Lung (tissue), 11 donors: ENCODE measurements at regions not wholly inside any gene's neighbourhood (a gene's known extent, or its start where the extent isn't known, plus 50 kb on each side); places are given as distances from the start of the nearest gene placed in this dataset.

Experiments
- ATAC-seq: fragments of 200-7000 bp; cut with Tn5 transposase; one replicate; pipeline ENCODE4 v1.9.1; 2020; ENCODE audit warnings: moderate number of reproducible peaks; ENCODE audit not compliant: insufficient read depth, low FRiP score
- DNase-seq, 3 donors: peaks; one replicate each; pipeline ENCODE4 v3.0.0-alpha.2; 2013 to 2017
- H3K27ac ChIP-seq, 2 donors: one replicate each; pipeline ENCODE4 v1.5.1; 2013; ENCODE audit warnings: mild to moderate bottlenecking in 2 of 2, moderate library complexity in 2 of 2, control low read depth in 1 of 2, inconsistent platforms in 1 of 2, low read depth in 1 of 2, low read length in 1 of 2
- H3K27me3 ChIP-seq, 3 donors: one replicate each; pipeline ENCODE4 v1.5.1; 2013; ENCODE audit warnings: low read length in 2 of 3; ENCODE audit not compliant: control insufficient read depth in 3 of 3, insufficient read depth in 3 of 3
- H3K36me3 ChIP-seq, 4 donors: one replicate each; pipeline ENCODE4 v1.5.1; 2013; ENCODE audit warnings: low read length in 4 of 4, mild to moderate bottlenecking in 1 of 4, moderate library complexity in 1 of 4; ENCODE audit not compliant: control insufficient read depth in 4 of 4, insufficient read depth in 4 of 4
- H3K4me1 ChIP-seq, 5 donors: one replicate each; pipeline ENCODE4 v1.5.1; 2013; ENCODE audit warnings: low read length in 5 of 5, mild to moderate bottlenecking in 2 of 5, moderate library complexity in 1 of 5; ENCODE audit not compliant: control insufficient read depth in 5 of 5, insufficient read depth in 5 of 5
- H3K4me3 ChIP-seq: one replicate; pipeline ENCODE4 v1.5.1; 2013; ENCODE audit warnings: mild to moderate bottlenecking, control low read depth, moderate library complexity
- H3K9ac ChIP-seq, 2 donors: one replicate each; pipeline ENCODE4 v1.5.1; 2013; ENCODE audit warnings: low read length in 2 of 2, control low read depth in 1 of 2; ENCODE audit not compliant: insufficient read depth in 1 of 2
- H3K9me3 ChIP-seq, 4 donors: one replicate each; pipeline ENCODE4 v1.5.1; 2013; ENCODE audit warnings: low read length in 3 of 4, mild to moderate bottlenecking in 1 of 4, moderate library complexity in 1 of 4; ENCODE audit not compliant: control insufficient read depth in 4 of 4, insufficient read depth in 3 of 4
- WGBS, 2 donors: extraction: QIAGEN DNeasy Blood & Tissue Kit; methylation state at CpG; one replicate each; pipeline ENCODE4 v1.1.7; 2013; 5-methylcytosine and 5-hydroxymethylcytosine counted together
- TF ChIP-seq, protein P1 (sequence below): IDR thresholded peaks from 2 replicates; pipeline ENCODE4 v1.5.1; 2012; ENCODE audit warnings: mild to moderate bottlenecking; ENCODE audit errors: control extremely low read depth, extremely low read depth
- donor health status: control.
- donor health status: control.
- donor health status: Bipolar disorder and iron deficiency.
- donor health status: healthy.
- donor health status: DM: yes; HTN: yes; CAD: no.

DNA sequence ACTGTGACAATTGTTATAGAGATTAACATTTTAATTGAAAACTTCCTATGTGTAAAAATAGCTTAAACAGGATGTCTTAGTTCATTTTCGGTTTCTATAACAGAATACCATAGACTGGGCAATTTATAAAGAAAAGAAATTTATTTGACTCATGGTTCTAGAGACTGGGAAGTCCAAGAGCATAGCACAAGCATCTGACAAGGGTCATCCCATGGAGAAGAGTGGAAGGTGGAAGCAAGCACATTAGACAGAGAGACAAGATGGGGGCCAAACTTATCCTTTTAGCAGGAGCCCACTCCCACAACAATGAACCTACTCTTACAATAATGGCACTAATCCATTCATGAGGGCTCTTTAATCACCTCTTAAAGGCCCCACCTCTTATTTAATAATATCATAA lies 100.3 kb downstream of the FAM161A start:
- Histone ChIP-seq H3K9me3 (peaks cover 0 to 2% (median 0%) of the 10 kb centered on the region in 4 donors), H3K9ac (no peak overlapping the region), H3K4me3 (no peak overlapping the region), H3K27me3 (no peaks in the 10 kb centered on the region), H3K27ac (no peak overlapping the region), H3K4me1 (peaks cover 0 to 5% (median 0%) of the 10 kb centered on the region in 5 donors), H3K36me3 (peaks cover 0 to 4% (median 0%) of the 10 kb centered on the region in 4 donors)
- WGBS, 2 donors, result 49 to 74% methylated on average over 1 of the region's 1 CpG
- DNase-seq (no peak), ATAC-seq (no peak)
- TF ChIP-seq, protein P1, sequence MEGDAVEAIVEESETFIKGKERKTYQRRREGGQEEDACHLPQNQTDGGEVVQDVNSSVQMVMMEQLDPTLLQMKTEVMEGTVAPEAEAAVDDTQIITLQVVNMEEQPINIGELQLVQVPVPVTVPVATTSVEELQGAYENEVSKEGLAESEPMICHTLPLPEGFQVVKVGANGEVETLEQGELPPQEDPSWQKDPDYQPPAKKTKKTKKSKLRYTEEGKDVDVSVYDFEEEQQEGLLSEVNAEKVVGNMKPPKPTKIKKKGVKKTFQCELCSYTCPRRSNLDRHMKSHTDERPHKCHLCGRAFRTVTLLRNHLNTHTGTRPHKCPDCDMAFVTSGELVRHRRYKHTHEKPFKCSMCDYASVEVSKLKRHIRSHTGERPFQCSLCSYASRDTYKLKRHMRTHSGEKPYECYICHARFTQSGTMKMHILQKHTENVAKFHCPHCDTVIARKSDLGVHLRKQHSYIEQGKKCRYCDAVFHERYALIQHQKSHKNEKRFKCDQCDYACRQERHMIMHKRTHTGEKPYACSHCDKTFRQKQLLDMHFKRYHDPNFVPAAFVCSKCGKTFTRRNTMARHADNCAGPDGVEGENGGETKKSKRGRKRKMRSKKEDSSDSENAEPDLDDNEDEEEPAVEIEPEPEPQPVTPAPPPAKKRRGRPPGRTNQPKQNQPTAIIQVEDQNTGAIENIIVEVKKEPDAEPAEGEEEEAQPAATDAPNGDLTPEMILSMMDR, result no peak

DNA sequence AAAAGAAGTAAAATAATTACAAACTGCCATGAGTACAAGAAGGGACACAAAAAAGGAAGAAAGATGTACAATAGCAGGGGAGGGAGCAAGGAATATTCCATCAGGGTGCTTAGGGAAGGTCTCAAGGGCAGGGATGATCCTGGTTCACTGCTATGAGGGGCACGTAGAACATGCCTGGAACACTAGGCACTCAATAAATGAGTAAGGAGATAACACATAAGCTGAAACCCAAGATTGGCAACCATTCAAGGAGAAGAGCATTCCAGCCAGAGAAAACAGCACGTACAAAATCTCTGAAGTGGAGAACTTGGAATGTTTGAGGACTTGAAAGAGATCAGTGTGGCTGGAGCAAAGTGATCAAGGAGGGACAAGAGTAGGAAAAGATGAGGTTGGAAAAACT lies 103.2 kb downstream of the FAM161A start:
- WGBS, 2 donors, result 46 to 71% methylated on average over 2 of the region's 2 CpGs
- peaks cover 0 to 2% (median 0%) of the 10 kb centered on the region in 4 donors for H3K9me3 ChIP-seq
- DNase-seq (peak in 2 of 3 donors; percentile 20 to 48), ATAC-seq (no peak)
- H3K27ac ChIP-seq, result peak overlapping the region in 1 of 2 donors; percentile 56
- H3K9ac ChIP-seq, result no peak overlapping the region
- no peak overlapping the region for H3K4me3 ChIP-seq
- no peaks in the 10 kb centered on the region for H3K27me3 ChIP-seq
- peaks cover 0 to 4% (median 0%) of the 10 kb centered on the region in 4 donors for H3K36me3 ChIP-seq
- TF ChIP-seq, protein P1, result no peak
- H3K4me1 ChIP-seq, result peaks cover 0 to 5% (median 0%) of the 10 kb centered on the region in 5 donors

DNA sequence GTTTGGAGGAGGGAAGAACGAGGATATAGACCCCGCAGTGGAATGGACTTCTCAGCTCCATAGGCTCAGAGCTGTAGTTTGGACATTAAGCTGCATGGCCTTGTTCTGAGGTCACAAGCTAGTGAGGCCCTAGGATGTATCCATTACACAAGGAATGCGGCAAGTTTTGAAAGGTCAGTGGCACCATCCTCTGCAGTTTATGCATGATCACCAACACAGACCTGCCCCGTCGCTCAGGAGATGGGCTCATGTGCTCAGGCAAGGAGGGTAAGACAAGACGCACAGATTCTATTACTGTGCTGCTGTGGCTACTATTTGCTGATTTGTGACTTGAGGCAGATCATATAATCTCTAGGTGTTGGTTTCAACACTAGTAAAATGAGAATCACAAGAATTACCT lies 110.9 kb downstream of the FAM161A start:
- 95 to 97% methylated on average over 6 of the region's 6 CpGs for WGBS, 2 donors
- DNase-seq (no peak), ATAC-seq (no peak)
- TF ChIP-seq, protein P1, result no peak
- H3K4me1 ChIP-seq, result peaks cover 0 to under 1% (median 0%) of the 10 kb centered on the region in 5 donors
- H3K27me3 ChIP-seq, result no peaks in the 10 kb centered on the region
- H3K9ac ChIP-seq, result no peak overlapping the region
- no peak overlapping the region for H3K4me3 ChIP-seq
- H3K27ac ChIP-seq, result no peak overlapping the region
- H3K9me3 ChIP-seq, result no peaks in the 10 kb centered on the region
- no peaks in the 10 kb centered on the region for H3K36me3 ChIP-seq

DNA sequence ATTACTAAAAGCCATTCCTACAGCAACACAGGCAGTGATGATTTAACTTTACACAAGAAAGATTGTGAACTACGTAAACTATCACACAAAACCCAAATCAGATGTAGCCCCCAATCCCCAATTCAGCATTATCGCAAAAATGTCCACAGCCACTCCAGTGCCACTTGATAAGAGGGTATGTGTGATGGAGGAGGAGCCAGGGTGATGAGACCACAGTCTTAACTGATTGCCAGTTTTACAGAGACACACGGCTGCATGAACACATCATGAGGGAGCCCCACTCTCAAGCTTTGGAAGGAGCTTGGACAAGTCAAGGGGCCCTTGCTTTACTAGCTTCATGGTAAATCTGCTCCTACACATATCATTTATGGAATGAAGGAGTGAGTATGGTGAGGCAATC lies 116.0 kb downstream of the FAM161A start:
- TF ChIP-seq, protein P1, result no peak
- Histone ChIP-seq H3K27ac (no peak overlapping the region), H3K36me3 (no peaks in the 10 kb centered on the region), H3K4me1 (peaks cover 0 to 2% (median 0%) of the 10 kb centered on the region in 5 donors), H3K9me3 (no peaks in the 10 kb centered on the region), H3K4me3 (no peak overlapping the region), H3K9ac (no peak overlapping the region), H3K27me3 (no peaks in the 10 kb centered on the region)
- ATAC-seq (no peak), DNase-seq (no peak)
- 64 to 93% methylated on average over 3 of the region's 3 CpGs for WGBS, 2 donors
